PC-9 (cell line): ENCODE measurements at regions not wholly inside any gene's neighbourhood (a gene's known extent, or its start where the extent isn't known, plus 50 kb on each side); places are given as distances from the start of the nearest gene placed in this dataset.

Source experiments
- BruUV-seq: library from RNA; stranded (reverse); fragments of 400-500 nt; replicated peaks from 2 replicates; lab custom pipeline; 2021; lab: Mats Ljungman, UMichigan
- CTCF ChIA-PET: fragments of 300-600 bp; sonication (Branson Sonifier 250); formaldehyde crosslinking; loops from one replicate; lab custom pipeline; 2022; ENCODE audit warnings: antibody characterized with exemption; lab: Charles Lee
- POLR2A ChIA-PET: fragments of 300-600 bp; sonication (Branson Sonifier 250); formaldehyde crosslinking; loops from one replicate; lab custom pipeline; 2022; ENCODE audit warnings: antibody characterized with exemption; ENCODE audit not compliant: unreplicated experiment; lab: Charles Lee
- DNase-seq, 2 experiments: peaks; one replicate each; pipeline versions ENCODE4 v3.0.0 to v3.0.0-alpha.2; 2015 to 2022; ENCODE audit warnings: mixed read lengths in 1 of 2
- H2AFZ ChIP-seq: fragments of 200-600 bp; sonication (generic); 2 replicates; pipeline ENCODE4 v1.8.1; 2017; ENCODE audit warnings: antibody characterized with exemption
- H3F3A ChIP-seq: fragments of 200-600 bp; sonication (generic); 2 replicates; pipeline ENCODE4 v1.8.1; 2017; ENCODE audit warnings: antibody characterized with exemption, mild to moderate bottlenecking, low read depth; ENCODE audit not compliant: insufficient read depth
- H3K27ac ChIP-seq: fragments of 200-600 bp; sonication (generic); 2 replicates; pipeline ENCODE4 v1.6.1; 2016; ENCODE audit warnings: mixed run types
- H3K27me3 ChIP-seq: fragments of 200-600 bp; sonication (generic); 2 replicates; pipeline ENCODE4 v1.6.1; 2016; ENCODE audit warnings: low read depth, mixed run types; ENCODE audit not compliant: insufficient read depth
- H3K36me3 ChIP-seq: fragments of 200-600 bp; sonication (generic); 2 replicates; pipeline ENCODE4 v1.6.1; 2016; ENCODE audit warnings: low read depth, mixed run types
- H3K4me1 ChIP-seq: fragments of 200-600 bp; sonication (generic); replicated peaks from 2 replicates; pipeline ENCODE4 v1.6.1; 2016; ENCODE audit warnings: mixed run types; ENCODE audit not compliant: insufficient read depth
- H3K4me2 ChIP-seq: fragments of 200-600 bp; sonication (generic); 2 replicates; pipeline ENCODE4 v1.6.1; 2017; ENCODE audit warnings: mixed run types
- H3K4me3 ChIP-seq: fragments of 200-600 bp; sonication (generic); 2 replicates; pipeline ENCODE4 v1.6.1; 2016; ENCODE audit warnings: mixed run types
- H3K79me2 ChIP-seq: fragments of 200-600 bp; sonication (generic); 2 replicates; pipeline ENCODE4 v1.6.1; 2017; ENCODE audit warnings: low read depth, mixed run types
- H3K9me2 ChIP-seq: fragments of 200-600 bp; sonication (generic); 2 replicates; pipeline ENCODE4 v1.8.1; 2017; ENCODE audit warnings: mild to moderate bottlenecking; ENCODE audit not compliant: insufficient read depth
- H3K9me3 ChIP-seq: fragments of 200-600 bp; sonication (generic); 2 replicates; pipeline ENCODE4 v1.8.1; 2016; ENCODE audit warnings: low read depth; ENCODE audit not compliant: insufficient read depth
- H4K20me1 ChIP-seq: fragments of 200-600 bp; sonication (generic); 2 replicates; pipeline ENCODE4 v1.8.1; 2017; ENCODE audit not compliant: insufficient read depth
- CTCF ChIP-seq: fragments of 200-600 bp; sonication (generic); conservative IDR thresholded peaks from 2 replicates; pipeline ENCODE4 v1.6.1; 2017; ENCODE audit warnings: mixed run types, antibody characterized with exemption, mild to moderate bottlenecking, moderate library complexity
- EZH2 ChIP-seq: fragments of 200-600 bp; sonication (generic); IDR thresholded peaks from 2 replicates; pipeline ENCODE4 v1.8.0; 2017; ENCODE audit warnings: antibody characterized with exemption, low read depth
- intact Hi-C: fragments of 100-400 bp; cut with micrococcal nuclease; formaldehyde crosslinking; loops from one replicate; pipeline ENCODE4 v1.10.0; 2022; ENCODE audit not compliant: unreplicated experiment

- Histone ChIP-seq H3K4me3 (no peak overlapping the region), H3K79me2 (no peaks in the 10 kb centered on the region), H4K20me1 (no peaks in the 10 kb centered on the region), H3K27me3 (no peaks in the 10 kb centered on the region), H3K4me2 (no peak overlapping the region), H3K27ac (no peak overlapping the region), H3K36me3 (no peaks in the 10 kb centered on the region), H3K9me2 (no peaks in the 10 kb centered on the region), H3K9me3 (no peaks in the 10 kb centered on the region; the same call in 1 of the 2 replicates), H3F3A (no peaks in the 10 kb centered on the region), H2AFZ (no peak overlapping the region), H3K4me1 (no peaks in the 10 kb centered on the region)
- intact Hi-C loops: no loop called here
- TF ChIP-seq CTCF (no peak), EZH2 (no peak)
- ChIA-PET POLR2A (no interaction called here), CTCF (no interaction called here)
- DNase-seq: no peak
- BruUV-seq: no TSS peak
These were observed 617.8 kb downstream of the LTN1 start for GRCh38 chr21:28374881-28375280.

GRCh38 chr21:28371713-28372112 is 621.0 kb downstream of the LTN1 start:
- Histone ChIP-seq H3K4me1 (no peaks in the 10 kb centered on the region), H3F3A (no peaks in the 10 kb centered on the region), H3K9me2 (no peaks in the 10 kb centered on the region), H2AFZ (no peak overlapping the region), H3K27me3 (no peaks in the 10 kb centered on the region), H3K4me2 (no peak overlapping the region), H3K9me3 (no peaks in the 10 kb centered on the region; the same call in 1 of the 2 replicates), H3K27ac (no peak overlapping the region), H3K79me2 (no peaks in the 10 kb centered on the region), H3K36me3 (no peaks in the 10 kb centered on the region), H3K4me3 (no peak overlapping the region), H4K20me1 (no peaks in the 10 kb centered on the region)
- TF ChIP-seq EZH2 (no peak), CTCF (no peak)
- intact Hi-C loops: no loop called here
- BruUV-seq: no TSS peak
- no peak for DNase-seq
- ChIA-PET CTCF (no interaction called here), POLR2A (no interaction called here)

DNA sequence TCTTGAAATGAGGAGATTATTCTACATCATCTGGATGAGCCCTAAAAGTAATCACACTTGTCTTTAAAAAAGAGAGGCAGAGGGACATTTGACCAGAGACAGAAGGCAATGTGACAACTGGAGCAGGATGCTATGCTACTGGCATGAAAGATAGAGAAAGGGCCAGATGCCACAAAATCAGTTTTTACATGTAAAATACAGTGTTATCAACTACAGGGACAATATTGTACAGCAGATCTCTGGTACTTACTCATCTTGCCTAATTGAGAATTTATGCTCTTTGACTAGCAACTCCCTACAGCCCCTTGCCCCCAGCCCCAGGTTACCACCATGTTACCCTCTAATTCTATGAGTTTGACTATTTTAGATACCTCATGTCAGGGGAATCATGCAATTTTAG is 633.4 kb downstream of the LTN1 start:
- H3K9me3 ChIP-seq: no peaks in the 10 kb centered on the region
- no peak overlapping the region for H3K4me3 ChIP-seq
- no peaks in the 10 kb centered on the region for H3F3A ChIP-seq
- H2AFZ ChIP-seq: no peak overlapping the region
- DNase-seq: no peak
- no TSS peak for BruUV-seq
- ChIA-PET POLR2A (no interaction called here), CTCF (no interaction called here)
- H3K9me2 ChIP-seq: no peaks in the 10 kb centered on the region
- no peaks in the 10 kb centered on the region for H3K36me3 ChIP-seq
- H3K4me2 ChIP-seq: no peak overlapping the region
- no peak overlapping the region for H3K27ac ChIP-seq
- intact Hi-C loops: no loop called here
- H3K27me3 ChIP-seq: no peaks in the 10 kb centered on the region
- H3K4me1 ChIP-seq: no peaks in the 10 kb centered on the region
- TF ChIP-seq EZH2 (no peak), CTCF (no peak)
- H4K20me1 ChIP-seq: no peaks in the 10 kb centered on the region
- no peaks in the 10 kb centered on the region for H3K79me2 ChIP-seq
